COLO829 (cell line): ENCODE measurements at regions not wholly inside any gene's neighbourhood (a gene's known extent, or its start where the extent isn't known, plus 50 kb on each side); places are given as distances from the start of the nearest gene placed in this dataset.

Experiments
- DNase-seq: peaks from one replicate; pipeline ENCODE4 v3.0.0; 2012; ENCODE audit warnings: low spot score

- DNase-seq: no peak
Measured at GRCh38 chr10:2020836-2021235, 283.5 kb upstream of the ADARB2 start.

GRCh38 chr10:2019803-2020202 lies 282.5 kb upstream of the ADARB2 start:
- DNase-seq: no peak

- no peak for DNase-seq
Measured at GRCh38 chr10:2019281-2019680, 282.0 kb upstream of the ADARB2 start.

DNA sequence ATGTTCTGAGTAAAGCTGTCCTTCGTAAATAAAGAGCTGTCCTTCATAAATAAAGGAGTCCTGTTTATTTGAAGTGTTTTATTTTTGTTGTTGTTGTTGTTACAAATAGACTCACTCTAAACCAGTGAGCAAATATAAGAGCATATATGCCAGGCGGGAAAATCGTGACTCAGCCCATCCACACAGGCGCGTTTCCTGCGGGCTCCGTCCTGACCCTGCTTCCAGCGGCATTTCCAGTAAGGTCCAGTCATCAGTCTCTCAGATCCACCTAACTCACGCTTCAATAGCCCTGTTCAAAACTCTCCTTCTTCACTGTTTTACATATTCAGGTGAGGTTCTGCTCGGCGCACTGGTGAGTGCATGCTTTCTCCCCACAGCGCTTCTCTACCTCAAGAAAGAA lies 277.2 kb upstream of the ADARB2 start:
- DNase-seq: no peak

DNA sequence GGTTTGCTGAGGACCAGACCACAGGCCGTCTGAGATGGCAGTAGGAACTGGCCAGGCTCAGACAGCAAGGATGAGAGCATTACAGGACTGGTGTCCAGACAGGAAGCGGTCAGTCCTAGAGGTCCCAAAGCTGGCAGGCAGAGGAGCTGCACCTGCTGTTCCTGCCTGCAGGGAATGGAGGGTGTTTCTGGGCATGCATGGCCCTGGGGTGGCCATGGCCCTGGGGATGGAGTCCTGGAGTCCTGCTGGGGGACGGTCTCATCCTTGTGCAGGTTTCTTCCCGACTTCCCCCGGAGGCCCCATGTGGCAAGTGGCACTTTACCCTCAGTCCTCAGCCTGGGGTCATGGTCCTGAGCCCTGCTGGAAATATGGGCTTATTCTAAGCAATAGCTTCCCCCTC lies 274.9 kb upstream of the ADARB2 start:
- no peak for DNase-seq

GRCh38 chr10:2011106-2011716 lies 273.9 kb upstream of the ADARB2 start:
- DNase-seq: no peak

DNA sequence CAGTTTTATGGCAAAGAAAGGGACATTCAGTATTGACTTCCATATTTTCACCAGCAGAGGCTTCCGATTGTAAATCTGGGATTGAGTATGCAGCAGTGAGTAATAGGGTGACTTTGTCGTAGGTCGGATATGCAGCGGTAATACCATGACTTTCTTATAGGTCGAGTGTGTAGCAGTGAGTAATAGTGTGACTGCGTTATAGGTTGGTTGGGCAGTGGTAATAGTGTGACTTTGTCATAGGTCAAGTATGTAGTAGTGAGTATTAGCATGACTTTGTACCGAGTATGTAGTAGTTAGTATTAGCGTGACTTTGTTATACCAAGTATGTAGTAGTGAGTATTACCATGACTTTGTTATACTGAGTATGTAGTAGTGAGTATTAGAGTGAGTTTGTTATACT lies 268.2 kb upstream of the ADARB2 start:
- no peak for DNase-seq

- DNase-seq: no peak
Measured at GRCh38 chr10:1992930-1993329, 255.6 kb upstream of the ADARB2 start.

DNA sequence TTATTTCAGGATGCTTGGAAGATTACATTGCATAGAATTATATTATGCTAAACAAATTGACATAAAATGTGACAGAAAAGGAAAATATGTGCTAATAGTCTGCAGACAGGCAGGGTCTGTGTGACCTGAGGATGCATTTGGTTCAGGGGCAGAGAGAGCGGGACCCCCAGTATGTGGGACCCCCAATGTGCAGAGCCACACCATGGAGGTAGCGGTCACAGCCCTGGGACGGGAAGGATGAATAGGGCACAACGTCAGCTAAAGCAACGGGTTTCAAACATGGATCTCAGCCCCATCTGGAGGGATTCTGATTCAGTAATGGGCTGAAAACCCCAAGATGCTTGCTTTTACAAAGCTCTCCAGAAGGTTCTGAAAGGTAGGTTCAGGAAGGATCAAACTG lies 251.8 kb upstream of the ADARB2 start:
- no peak for DNase-seq

DNA sequence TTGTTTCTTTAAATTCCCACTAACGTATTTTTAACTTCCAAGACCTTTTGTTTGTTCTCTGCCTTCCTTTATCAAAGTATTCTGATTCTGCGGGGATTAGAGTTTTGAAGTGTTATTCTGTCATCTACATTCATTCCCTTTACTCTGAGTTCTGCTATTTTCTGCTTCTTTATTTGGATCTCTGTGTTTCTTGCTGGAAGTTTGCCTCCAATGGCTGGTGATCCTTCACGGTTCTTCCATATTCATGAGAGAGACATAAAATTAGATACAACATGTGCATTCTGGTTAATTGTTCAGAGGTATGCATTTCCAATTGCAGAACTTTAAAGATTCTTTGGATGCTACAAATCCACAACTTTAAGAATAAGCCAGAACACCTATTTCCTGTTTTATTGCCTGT lies 244.7 kb upstream of the ADARB2 start:
- DNase-seq: no peak

DNA sequence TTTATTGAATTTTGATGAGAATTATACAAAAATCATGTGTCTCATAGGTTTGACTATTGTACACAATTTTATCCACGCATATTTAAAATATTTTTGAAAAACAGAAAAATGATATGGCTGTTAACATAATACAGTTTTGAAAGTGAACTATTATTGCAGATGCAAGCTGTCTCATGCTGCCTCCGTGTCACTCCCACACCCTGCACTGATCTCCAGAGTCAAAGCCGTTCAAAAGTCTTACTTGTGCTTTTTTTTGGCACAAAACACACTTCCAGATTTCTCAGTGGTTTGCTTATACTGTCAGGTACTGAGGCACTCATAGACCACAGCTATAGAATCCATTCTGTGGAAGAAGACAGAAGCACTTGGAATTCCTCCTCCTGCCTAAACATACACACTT lies 243.1 kb upstream of the ADARB2 start:
- DNase-seq: no peak

- no peak for DNase-seq
Measured at GRCh38 chr10:1978584-1978983, 241.3 kb upstream of the ADARB2 start.

DNA sequence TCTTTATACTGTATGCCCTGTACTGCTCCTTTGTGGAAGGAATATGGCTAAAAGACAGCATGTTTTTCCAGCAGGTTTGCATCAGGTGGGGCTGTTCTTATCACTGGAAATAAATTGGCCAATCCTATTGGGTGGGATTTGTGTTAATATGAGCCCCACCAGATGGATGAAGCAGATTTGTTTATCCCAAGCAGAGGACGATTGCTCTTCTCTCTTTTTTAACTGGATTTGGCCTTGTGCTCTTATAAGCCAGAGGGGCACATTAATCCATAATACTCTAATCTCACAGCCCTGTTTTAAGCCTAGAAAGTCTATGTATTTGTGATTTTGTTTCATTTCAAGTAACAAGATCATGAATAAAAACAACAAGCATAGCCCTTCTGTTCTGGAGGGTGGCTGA lies 240.1 kb upstream of the ADARB2 start:
- DNase-seq: no peak

- no peak for DNase-seq
Measured at GRCh38 chr10:1972406-1972805, 235.1 kb upstream of the ADARB2 start.

DNA sequence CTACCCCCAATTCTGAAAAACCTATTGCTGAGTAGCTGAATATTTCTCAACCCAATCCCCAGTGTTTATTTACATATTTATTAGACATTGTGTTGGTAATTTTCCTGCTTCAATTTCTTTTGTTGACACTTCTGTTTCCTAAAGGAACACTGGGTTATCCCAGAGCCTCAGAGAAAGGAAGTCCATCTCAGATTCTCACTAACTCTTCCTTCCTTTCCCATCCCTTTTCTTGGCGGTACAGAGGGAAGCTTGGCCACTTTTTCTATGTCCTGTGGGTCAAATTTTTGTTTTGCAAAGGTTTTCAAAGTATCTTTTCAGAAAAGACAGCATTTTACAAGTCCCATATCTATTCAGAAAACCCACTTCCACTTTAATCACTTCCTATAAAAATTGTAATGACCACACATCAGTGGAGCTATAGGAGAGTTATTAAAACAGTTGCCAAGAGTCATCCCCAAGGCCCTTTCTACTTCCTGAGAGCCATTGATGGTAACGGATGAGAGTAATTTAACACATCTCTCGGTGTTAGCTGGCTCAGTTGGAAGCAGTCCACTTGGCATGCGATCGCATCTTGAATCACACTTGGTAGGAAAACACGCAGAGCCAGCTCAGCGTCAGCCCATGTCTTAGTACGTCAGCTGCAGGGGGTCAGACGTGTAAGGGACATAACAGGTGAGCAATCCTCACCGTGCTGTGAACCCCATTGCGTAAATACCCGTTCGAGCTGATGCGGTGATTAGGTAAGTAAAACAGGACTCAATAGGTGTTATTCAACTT lies 231.1 kb upstream of the ADARB2 start:
- no peak for DNase-seq

GRCh38 chr10:1966712-1967376 lies 229.5 kb upstream of the ADARB2 start:
- DNase-seq: no peak

- no peak for DNase-seq
Measured at GRCh38 chr10:1964476-1964875, 227.2 kb upstream of the ADARB2 start.

DNA sequence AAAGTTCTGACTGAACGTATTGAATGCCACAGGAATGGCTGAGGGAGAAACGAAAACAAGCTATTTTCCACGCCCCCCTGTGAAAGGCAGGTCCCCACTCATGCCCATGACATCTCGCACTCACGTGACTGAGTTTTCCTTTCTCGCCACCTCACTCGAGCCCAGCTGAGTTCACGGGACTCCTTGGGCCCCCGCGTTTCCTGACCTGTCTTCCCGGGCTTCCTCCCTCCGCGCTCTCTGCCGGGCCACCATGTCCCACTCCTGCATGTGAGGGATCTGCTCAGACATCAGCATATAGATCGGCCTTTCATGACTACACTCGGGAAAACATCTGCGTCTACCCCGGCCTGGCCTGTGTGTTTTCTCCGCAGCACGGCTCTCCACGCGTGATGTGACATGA lies 226.0 kb upstream of the ADARB2 start:
- no peak for DNase-seq

- DNase-seq: no peak
Measured at GRCh38 chr10:1961989-1962388, 224.7 kb upstream of the ADARB2 start.

DNA sequence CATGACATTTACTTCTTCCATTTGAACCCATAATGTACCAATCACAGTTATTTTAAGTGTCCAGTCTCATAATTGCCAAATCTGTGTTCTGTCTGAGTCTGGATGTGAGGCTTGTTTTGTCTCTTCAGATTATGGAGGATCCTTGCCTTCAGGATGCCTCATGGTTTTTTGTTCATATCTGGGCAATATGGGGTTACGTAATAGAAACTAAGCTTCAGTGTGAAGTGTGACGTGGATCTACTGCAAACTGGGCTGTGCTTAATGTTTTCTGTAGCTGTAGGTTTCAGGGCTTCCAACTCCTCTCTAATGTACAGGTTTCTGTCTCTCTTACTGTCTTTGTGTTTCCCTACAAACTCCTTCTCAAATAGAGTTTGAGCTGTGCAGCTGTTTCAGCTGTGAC lies 223.7 kb upstream of the ADARB2 start:
- no peak for DNase-seq

DNA sequence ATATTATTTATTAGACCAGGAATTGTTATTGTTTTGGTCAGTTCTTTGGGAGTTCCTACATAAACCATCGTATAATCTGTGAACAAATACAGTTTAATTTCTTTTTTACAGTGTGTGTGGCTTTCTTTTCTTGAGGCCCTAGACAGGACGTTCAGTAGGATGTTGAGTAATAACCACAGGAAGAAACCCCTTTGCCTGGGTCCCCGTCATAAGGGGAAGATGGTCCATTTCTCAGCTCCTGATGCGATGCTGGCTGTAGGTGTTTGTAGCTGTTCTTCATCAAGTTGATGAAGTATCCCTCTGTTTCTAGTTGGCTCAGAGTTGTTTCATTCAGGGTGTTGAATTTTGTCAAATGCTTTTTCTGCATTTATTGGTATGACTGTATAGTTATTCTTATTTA lies 219.7 kb upstream of the ADARB2 start:
- no peak for DNase-seq

- DNase-seq: no peak
Measured at GRCh38 chr10:1954300-1954699, 217.0 kb upstream of the ADARB2 start.
